ENCODE measurements at regions not wholly inside any gene's neighbourhood (a gene's known extent, or its start where the extent isn't known, plus 50 kb on each side); places are given as distances from the start of the nearest gene placed in this dataset.

- Histone ChIP-seq H3K9me3 (peaks cover 12% of the 10 kb centered on the region), H3K27ac (no peak overlapping the region)
- no peak for DNase-seq (ENCODE audit: low spot score in 2 of 2)
Observed at GRCh38 chr1:193434319-193434718, 247.9 kb upstream of the B3GALT2 start.

GRCh38 chr1:193433599-193433998 is 247.2 kb upstream of the B3GALT2 start:
- Histone ChIP-seq H3K27ac (no peak overlapping the region), H3K4me3 (no peak overlapping the region), H3K36me3 (no peaks in the 10 kb centered on the region), H3K27me3 (no peaks in the 10 kb centered on the region), H3K9me3 (peaks cover 12% of the 10 kb centered on the region), H3K4me1 (no peaks in the 10 kb centered on the region)
- no peak for DNase-seq (ENCODE audit: low spot score in 2 of 2)
- 94% methylated on average over 1 of the region's 1 CpG for WGBS
- TF ChIP-seq POLR2A (IDR thresholded peaks at IDR 0.05) (no peak), POLR2AphosphoS5 (IDR thresholded peaks at IDR 0.05) (no peak), EP300 (IDR thresholded peaks at IDR 0.05) (no peak), CTCF (IDR thresholded peaks at IDR 0.05) (no peak)

More at GRCh38 chr1:193434319-193434718, 247.9 kb upstream of the B3GALT2 start:
- WGBS = 89% methylated on average over 1 of the region's 1 CpG
- Histone ChIP-seq H3K4me3 (no peak overlapping the region), H3K36me3 (no peaks in the 10 kb centered on the region), H3K27me3 (no peaks in the 10 kb centered on the region), H3K4me1 (no peaks in the 10 kb centered on the region)
- TF ChIP-seq CTCF (IDR thresholded peaks at IDR 0.05) (no peak), POLR2AphosphoS5 (IDR thresholded peaks at IDR 0.05) (no peak), POLR2A (IDR thresholded peaks at IDR 0.05) (no peak), EP300 (IDR thresholded peaks at IDR 0.05) (no peak)

- Histone ChIP-seq H3K27me3 (no peaks in the 10 kb centered on the region), H3K27ac (no peak overlapping the region), H3K4me3 (no peak overlapping the region), H3K9me3 (peaks cover 12% of the 10 kb centered on the region), H3K4me1 (no peaks in the 10 kb centered on the region), H3K36me3 (no peaks in the 10 kb centered on the region)
- TF ChIP-seq POLR2AphosphoS5 (IDR thresholded peaks at IDR 0.05) (no peak), EP300 (IDR thresholded peaks at IDR 0.05) (no peak), CTCF (IDR thresholded peaks at IDR 0.05) (no peak), POLR2A (IDR thresholded peaks at IDR 0.05) (no peak)
- DNase-seq (ENCODE audit: low spot score in 2 of 2) = no peak
- 92% methylated on average over 3 of the region's 3 CpGs for WGBS
Observed at GRCh38 chr1:193432979-193433587, 246.7 kb upstream of the B3GALT2 start.

- Histone ChIP-seq H3K4me1 (no peaks in the 10 kb centered on the region), H3K27ac (no peak overlapping the region), H3K4me3 (no peak overlapping the region), H3K9me3 (peaks cover 12% of the 10 kb centered on the region), H3K27me3 (no peaks in the 10 kb centered on the region), H3K36me3 (no peaks in the 10 kb centered on the region)
- 83% methylated on average over 2 of the region's 2 CpGs for WGBS
- TF ChIP-seq POLR2A (IDR thresholded peaks at IDR 0.05) (no peak), CTCF (IDR thresholded peaks at IDR 0.05) (no peak), EP300 (IDR thresholded peaks at IDR 0.05) (no peak), POLR2AphosphoS5 (IDR thresholded peaks at IDR 0.05) (no peak)
- DNase-seq (ENCODE audit: low spot score in 2 of 2) = no peak
Observed at GRCh38 chr1:193431265-193431977, 245.0 kb upstream of the B3GALT2 start.

- TF ChIP-seq POLR2A (IDR thresholded peaks at IDR 0.05) = no peak
- no peak for TF ChIP-seq CTCF (IDR thresholded peaks at IDR 0.05)
Observed at GRCh38 chr1:193427524-193427923, 241.1 kb upstream of the B3GALT2 start.

More at GRCh38 chr1:193427524-193427923, 241.1 kb upstream of the B3GALT2 start:
- H3K9me3 ChIP-seq = peaks cover 5% of the 10 kb centered on the region
- H3K27ac ChIP-seq = no peak overlapping the region
- no peaks in the 10 kb centered on the region for H3K27me3 ChIP-seq
- DNase-seq (ENCODE audit: low spot score in 2 of 2) = no peak
- no peak overlapping the region for H3K4me3 ChIP-seq
- H3K36me3 ChIP-seq = no peaks in the 10 kb centered on the region
- 86% methylated on average over 2 of the region's 2 CpGs for WGBS
- no peaks in the 10 kb centered on the region for H3K4me1 ChIP-seq
